HepG2 (cell line): ENCODE measurements at regions not wholly inside any gene's neighbourhood (a gene's known extent, or its start where the extent isn't known, plus 50 kb on each side); places are given as distances from the start of the nearest gene placed in this dataset.

ENCODE experiments used
- ATAC-seq: fragments of 200-7000 bp; cut with Tn5 transposase; 3 replicates; pipeline ENCODE4 v1.9.1; 2020; ENCODE audit warnings: mild to moderate bottlenecking, moderate library complexity
- BruUV-seq: library from RNA; stranded (reverse); fragments of 400-500 nt; replicated peaks from 2 replicates; lab custom pipeline; 2021; lab: Mats Ljungman, UMichigan
- CTCF ChIA-PET: fragments of 300-600 bp; formaldehyde crosslinking; extraction: SDS; loops from one replicate; lab custom pipeline; 2021; ENCODE audit warnings: low total read pairs, inconsistent platforms, low intra/inter-chr PET ratio; lab: Yijun Ruan, JAX
- POLR2A ChIA-PET: fragments of 350-600 bp; sonication (Branson Sonifier 250); formaldehyde crosslinking; loops from one replicate; lab custom pipeline; 2020; ENCODE audit warnings: antibody characterized with exemption, inconsistent platforms; lab: Yijun Ruan, JAX
- DNase-seq: peaks from one replicate; pipeline ENCODE4 v3.0.0-alpha.2; 2015; ENCODE audit warnings: low spot score
- FAIRE-seq: peaks from 3 replicates; lab custom pipeline; 2011; peaks lifted over from hg19 to GRCh38; lab: Jason Lieb, UNC
- H2AFZ ChIP-seq: one replicate; pipeline ENCODE4 v1.6.1; 2011; ENCODE audit warnings: low read length, inconsistent platforms
- H3K27ac ChIP-seq: fragments of 300-600 bp; 3 replicates; pipeline ENCODE4 v1.8.0; 2011; ENCODE audit warnings: mixed run types, mild to moderate bottlenecking, mixed read lengths, low read length, inconsistent platforms; ENCODE audit not compliant: insufficient read depth; ENCODE audit errors: extremely low read length
- H3K27me3 ChIP-seq, 2 experiments: fragments of 200-600 bp in 1 of 2; 2 replicates in 1 of 2; 3 replicates in 1 of 2; pipeline versions ENCODE4 v1.6.0 to v1.8.0; 2011; ENCODE audit warnings: low read length in 2 of 2, mild to moderate bottlenecking in 2 of 2, moderate library complexity in 2 of 2, inconsistent platforms in 1 of 2; ENCODE audit not compliant: insufficient read depth in 2 of 2, control insufficient read depth in 1 of 2
- H3K36me3 ChIP-seq, 2 experiments: fragments of 200-600 bp in 1 of 2; replicated peaks in 1 of 2; 2 replicates in 1 of 2; 3 replicates in 1 of 2; pipeline versions ENCODE4 v1.5.1 to v1.8.0; 2011; ENCODE audit warnings: low read length in 2 of 2, inconsistent platforms in 1 of 2; ENCODE audit not compliant: insufficient read depth in 2 of 2, control insufficient read depth in 1 of 2
- H3K4me1 ChIP-seq: 2 replicates; pipeline ENCODE4 v1.5.1; 2012; ENCODE audit warnings: low read length, inconsistent platforms; ENCODE audit not compliant: insufficient read depth
- H3K4me2 ChIP-seq: 2 replicates; pipeline ENCODE4 v1.6.0; 2011; ENCODE audit warnings: low read depth, low read length, inconsistent platforms
- H3K4me3 ChIP-seq, 3 experiments: fragments of 200-600 bp in 1 of 3; sonication (generic), shearing (Covaris generic) in 1 of 3; replicated peaks in 1 of 3; 2 replicates each; pipeline ENCODE4 v1.5.1; 2011 to 2016; ENCODE audit warnings: low read length in 3 of 3, inconsistent platforms in 2 of 3, low read depth in 2 of 3, mild to moderate bottlenecking in 2 of 3, control low read depth in 1 of 3, mixed read lengths in 1 of 3; ENCODE audit not compliant: insufficient read depth in 1 of 3
- H3K79me2 ChIP-seq: one replicate; pipeline ENCODE4 v1.6.1; 2011; ENCODE audit warnings: low read length, inconsistent platforms; ENCODE audit not compliant: insufficient read depth
- H3K9ac ChIP-seq: 2 replicates; pipeline ENCODE4 v1.6.0; 2011; ENCODE audit warnings: mild to moderate bottlenecking, low read depth, low read length, inconsistent platforms; ENCODE audit not compliant: insufficient read depth
- H3K9me3 ChIP-seq: 2 replicates; pipeline ENCODE4 v1.5.1; 2012; ENCODE audit warnings: mild to moderate bottlenecking, low read length
- H4K20me1 ChIP-seq: 2 replicates; pipeline ENCODE4 v1.6.0; 2011; ENCODE audit warnings: inconsistent platforms, mild to moderate bottlenecking, low read length, moderate library complexity; ENCODE audit not compliant: insufficient read depth
- ELF4 ChIP-seq: sonication (generic); formaldehyde crosslinking; IDR thresholded peaks from 2 replicates; pipeline ENCODE4 v1.5.0; 2020; ENCODE audit warnings: missing genetic modification reagents, mild to moderate bottlenecking, moderate library complexity, borderline replicate concordance
- PPARG ChIP-seq: conservative IDR thresholded peaks from 2 replicates; pipeline ENCODE4 v1.6.1; 2016; ENCODE audit warnings: missing biosample characterization, missing genetic modification reagents
- ZFP90 ChIP-seq: sonication (generic); formaldehyde crosslinking; IDR thresholded peaks from 2 replicates; pipeline ENCODE4 v1.8.0; 2022; ENCODE audit warnings: missing genetic modification reagents, mild to moderate bottlenecking, inconsistent platforms, borderline replicate concordance
- ZNF619 ChIP-seq: sonication (generic); formaldehyde crosslinking; IDR thresholded peaks from 2 replicates; pipeline ENCODE4 v1.4.0; 2020; ENCODE audit warnings: mild to moderate bottlenecking, missing genetic modification reagents
- ZNF781 ChIP-seq: sonication (generic); formaldehyde crosslinking; IDR thresholded peaks from 2 replicates; pipeline ENCODE4 v1.5.1; 2020; ENCODE audit warnings: borderline replicate concordance, mild to moderate bottlenecking, missing genetic modification reagents; ENCODE audit errors: not compliant biosample characterization
- WGBS: methylation state at CpG from one replicate; pipeline ENCODE4 v1.1.6; 2017; ENCODE audit warnings: low lambda C conversion rate; 5-methylcytosine and 5-hydroxymethylcytosine counted together
- in situ Hi-C: cut with HindIII; loops from 2 replicates; pipeline ENCODE4 v1.10.0; 2017; ENCODE audit warnings: low pct_unique_long_range_greater_than_20kb; ENCODE audit not compliant: extremely low pct_ligation_motif_present
- intact Hi-C: fragments of 100-400 bp; cut with micrococcal nuclease; formaldehyde crosslinking; loops from one replicate; pipeline ENCODE4 v1.10.0; 2022; ENCODE audit not compliant: unreplicated experiment
- TF ChIP-seq, protein P1 (sequence below): sonication (generic); formaldehyde crosslinking; IDR thresholded peaks from 2 replicates; pipeline ENCODE4 v1.5.0; 2020; ENCODE audit warnings: mild to moderate bottlenecking, missing genetic modification reagents, borderline replicate concordance

DNA sequence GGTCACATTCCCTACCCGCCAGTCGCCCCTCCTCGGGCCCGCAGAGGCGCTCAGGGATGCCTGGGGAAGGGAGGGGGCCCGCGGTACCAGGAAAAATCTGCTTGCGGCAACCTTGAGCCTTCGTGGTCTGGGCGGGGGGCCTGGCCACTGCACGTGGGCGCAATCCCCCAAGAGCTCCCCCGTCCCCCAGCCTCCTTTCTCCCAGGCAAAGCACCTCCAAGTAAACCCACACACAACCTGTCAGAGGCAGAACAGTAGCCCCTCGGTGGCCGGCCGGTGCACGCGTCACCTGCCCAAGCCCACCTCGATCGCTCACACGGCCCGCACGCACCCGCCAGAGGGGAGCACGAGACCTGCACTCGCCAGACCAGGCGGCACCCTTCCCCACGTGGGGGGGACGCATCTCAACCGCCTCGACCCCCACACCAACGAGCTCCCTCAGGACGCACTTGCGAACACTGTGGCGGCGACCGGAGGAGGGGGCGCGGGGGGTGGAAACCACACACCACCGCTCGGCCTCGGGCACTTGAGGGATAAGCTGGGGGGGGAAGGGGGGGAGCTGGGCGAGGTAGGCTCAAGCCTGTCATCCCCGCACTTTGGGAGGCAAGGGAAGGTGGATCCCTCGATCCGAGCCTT is 1955.7 kb upstream of the DEFB115 start:
- no peak for FAIRE-seq
- no TSS peak for BruUV-seq
- Histone ChIP-seq H3K9me3 (peaks cover 93% of the 10 kb centered on the region), H3K4me3 (no peak overlapping the region), H2AFZ (no peak overlapping the region), H3K4me1 (no peaks in the 10 kb centered on the region), H3K9ac (no peak overlapping the region), H3K27me3 (no peaks in the 10 kb centered on the region), H3K36me3 (no peaks in the 10 kb centered on the region), H3K79me2 (no peaks in the 10 kb centered on the region), H4K20me1 (no peaks in the 10 kb centered on the region), H3K27ac (no peak overlapping the region), H3K4me2 (no peak overlapping the region)
- no peak for ATAC-seq
- POLR2A ChIA-PET, result no interaction called here
- intact Hi-C loops, result no loop called here
- in situ Hi-C loops, result no loop called here
- 71% methylated on average over 34 of the region's 46 CpGs for WGBS
- TF ChIP-seq ELF4, result no peak
- TF ChIP-seq ZFP90 (CRISPR knock-in tag), result no peak
- DNase-seq, result no peak
- CTCF ChIA-PET, result no interaction called here

GRCh38 chr20:29302979-29303644 is 1954.4 kb upstream of the DEFB115 start:
- no peak overlapping the region for H3K4me2 ChIP-seq
- H3K4me1 ChIP-seq, result no peaks in the 10 kb centered on the region
- H2AFZ ChIP-seq, result no peak overlapping the region
- intact Hi-C loops, result no loop called here
- no peaks in the 10 kb centered on the region for H3K79me2 ChIP-seq
- FAIRE-seq (no peak), DNase-seq (no peak), ATAC-seq (no peak)
- BruUV-seq, result no TSS peak
- peaks cover 87% of the 10 kb centered on the region for H3K9me3 ChIP-seq
- in situ Hi-C loops, result no loop called here
- H3K36me3 ChIP-seq, result no peaks in the 10 kb centered on the region
- POLR2A ChIA-PET, result no interaction called here
- CTCF ChIA-PET, result no interaction called here
- H3K4me3 ChIP-seq, result no peak overlapping the region
- WGBS, result 34% methylated on average over 16 of the region's 16 CpGs
- H3K27ac ChIP-seq, result no peak overlapping the region
- no peaks in the 10 kb centered on the region for H4K20me1 ChIP-seq
- no peak overlapping the region for H3K9ac ChIP-seq
- no peaks in the 10 kb centered on the region for H3K27me3 ChIP-seq
- TF ChIP-seq PPARG (CRISPR knock-in tag) (no peak), ZNF619 (CRISPR knock-in tag) (no peak), ZNF781 (CRISPR knock-in tag) (no peak)
- TF ChIP-seq, protein P1, sequence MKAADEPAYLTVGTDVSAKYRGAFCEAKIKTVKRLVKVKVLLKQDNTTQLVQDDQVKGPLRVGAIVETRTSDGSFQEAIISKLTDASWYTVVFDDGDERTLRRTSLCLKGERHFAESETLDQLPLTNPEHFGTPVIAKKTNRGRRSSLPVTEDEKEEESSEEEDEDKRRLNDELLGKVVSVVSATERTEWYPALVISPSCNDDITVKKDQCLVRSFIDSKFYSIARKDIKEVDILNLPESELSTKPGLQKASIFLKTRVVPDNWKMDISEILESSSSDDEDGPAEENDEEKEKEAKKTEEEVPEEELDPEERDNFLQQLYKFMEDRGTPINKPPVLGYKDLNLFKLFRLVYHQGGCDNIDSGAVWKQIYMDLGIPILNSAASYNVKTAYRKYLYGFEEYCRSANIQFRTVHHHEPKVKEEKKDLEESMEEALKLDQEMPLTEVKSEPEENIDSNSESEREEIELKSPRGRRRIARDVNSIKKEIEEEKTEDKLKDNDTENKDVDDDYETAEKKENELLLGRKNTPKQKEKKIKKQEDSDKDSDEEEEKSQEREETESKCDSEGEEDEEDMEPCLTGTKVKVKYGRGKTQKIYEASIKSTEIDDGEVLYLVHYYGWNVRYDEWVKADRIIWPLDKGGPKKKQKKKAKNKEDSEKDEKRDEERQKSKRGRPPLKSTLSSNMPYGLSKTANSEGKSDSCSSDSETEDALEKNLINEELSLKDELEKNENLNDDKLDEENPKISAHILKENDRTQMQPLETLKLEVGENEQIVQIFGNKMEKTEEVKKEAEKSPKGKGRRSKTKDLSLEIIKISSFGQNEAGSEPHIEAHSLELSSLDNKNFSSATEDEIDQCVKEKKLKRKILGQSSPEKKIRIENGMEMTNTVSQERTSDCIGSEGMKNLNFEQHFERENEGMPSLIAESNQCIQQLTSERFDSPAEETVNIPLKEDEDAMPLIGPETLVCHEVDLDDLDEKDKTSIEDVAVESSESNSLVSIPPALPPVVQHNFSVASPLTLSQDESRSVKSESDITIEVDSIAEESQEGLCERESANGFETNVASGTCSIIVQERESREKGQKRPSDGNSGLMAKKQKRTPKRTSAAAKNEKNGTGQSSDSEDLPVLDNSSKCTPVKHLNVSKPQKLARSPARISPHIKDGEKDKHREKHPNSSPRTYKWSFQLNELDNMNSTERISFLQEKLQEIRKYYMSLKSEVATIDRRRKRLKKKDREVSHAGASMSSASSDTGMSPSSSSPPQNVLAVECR (CRISPR knock-in tag), result no peak
